Effector memory CD8-positive, alpha-beta T cell (primary cell): ENCODE measurements at regions not wholly inside any gene's neighbourhood (a gene's known extent, or its start where the extent isn't known, plus 50 kb on each side); places are given as distances from the start of the nearest gene placed in this dataset.
"Not testable (repeated sequence)": the region's sequence is repeated elsewhere in the genome, so short reads cannot be mapped to it uniquely, and the experiment has no call there.

Source experiments
- ATAC-seq: fragments of 150-1000 bp; cut with Tn5 transposase; replicated peaks from 2 replicates; pipeline ENCODE4 v1.10.0; 2021; ENCODE audit warnings: mild to moderate bottlenecking, moderate library complexity
- DNase-seq, 3 experiments: peaks; one replicate each; pipeline ENCODE4 v3.0.0; 2021
- H3K27ac Mint-ChIP-seq, 2 donors: one replicate each; pipeline ENCODE4 v1.8.0; 2022; ENCODE audit warnings: mild to moderate bottlenecking in 2 of 2, mixed read lengths in 2 of 2, moderate library complexity in 2 of 2
- H3K27me3 Mint-ChIP-seq, 2 donors: one replicate each; pipeline ENCODE4 v1.8.0; 2022; ENCODE audit warnings: mixed read lengths in 2 of 2
- H3K36me3 Mint-ChIP-seq: one replicate; pipeline ENCODE4 v1.8.0; 2022; ENCODE audit warnings: mild to moderate bottlenecking, moderate library complexity, mixed read lengths; ENCODE audit not compliant: insufficient read depth
- H3K4me1 Mint-ChIP-seq, 2 donors: one replicate each; pipeline ENCODE4 v1.8.0; 2022; ENCODE audit warnings: low read depth in 2 of 2, mixed read lengths in 2 of 2
- H3K4me3 Mint-ChIP-seq, 2 donors: one replicate each; pipeline ENCODE4 v1.8.0; 2022; ENCODE audit warnings: mild to moderate bottlenecking in 2 of 2, mixed read lengths in 2 of 2, moderate library complexity in 2 of 2
- H3K9me3 Mint-ChIP-seq, 2 donors: one replicate each; pipeline ENCODE4 v1.8.0; 2022; ENCODE audit warnings: mixed read lengths in 2 of 2

- DNase-seq, ATAC-seq, H3K4me1 Mint-ChIP-seq, H3K36me3 Mint-ChIP-seq, H3K9me3 Mint-ChIP-seq, H3K27me3 Mint-ChIP-seq: not testable (repeated sequence)
- Mint-ChIP-seq H3K4me3 (peak overlapping the region; percentile 61 to 76), H3K27ac (peak overlapping the region in 1 of 2 donors; percentile 71)
These were observed 5416.8 kb upstream of the TPTE start for GRCh38 chr21:5104562-5104928.

- peak; percentile 17 for ATAC-seq
- not testable (repeated sequence) for H3K9me3 Mint-ChIP-seq, H3K4me1 Mint-ChIP-seq, DNase-seq, H3K27me3 Mint-ChIP-seq, H3K4me3 Mint-ChIP-seq, H3K27ac Mint-ChIP-seq, H3K36me3 Mint-ChIP-seq
These were observed 5415.3 kb upstream of the TPTE start for GRCh38 chr21:5105939-5106708.

DNA sequence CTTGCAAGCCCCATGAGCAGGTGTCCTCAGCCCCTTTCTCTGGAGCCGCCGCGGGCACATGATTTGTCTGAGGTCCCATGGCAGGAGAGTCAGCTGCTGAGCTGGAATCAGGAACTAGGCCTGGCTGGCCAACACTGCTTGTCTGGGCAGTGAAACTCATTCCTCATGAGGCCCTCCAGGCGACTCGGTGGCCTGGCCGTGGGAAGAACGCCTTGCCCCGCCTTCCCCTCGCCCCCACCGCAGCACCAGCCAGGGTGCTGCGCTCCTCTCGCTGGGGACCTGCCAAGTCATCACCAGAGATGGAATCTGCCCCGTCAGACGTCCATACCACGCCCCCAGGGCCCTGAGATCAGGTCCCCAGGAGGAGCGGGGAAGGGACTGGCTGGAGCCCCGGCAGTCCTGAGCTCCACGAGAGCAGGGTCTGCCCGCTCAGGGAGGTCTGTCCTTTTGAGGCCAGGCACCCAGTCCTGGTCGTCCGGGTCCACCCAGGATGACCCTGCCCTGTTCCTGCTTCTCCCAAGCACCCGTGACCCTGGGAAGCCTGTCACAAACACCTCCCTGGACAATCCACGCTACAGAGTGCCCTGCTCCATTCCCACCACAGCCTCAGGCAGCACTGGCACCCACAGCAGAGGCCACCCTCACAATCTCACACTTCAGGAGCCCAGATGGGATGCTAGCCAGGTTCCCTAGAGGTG is 5414.5 kb upstream of the TPTE start:
- H3K27me3 Mint-ChIP-seq, DNase-seq, ATAC-seq, H3K4me1 Mint-ChIP-seq, H3K36me3 Mint-ChIP-seq, H3K9me3 Mint-ChIP-seq: not testable (repeated sequence)
- peak overlapping the region in 1 of 2 donors; percentile 50 for H3K4me3 Mint-ChIP-seq
- peak overlapping the region in 1 of 2 donors; percentile 77 for H3K27ac Mint-ChIP-seq

- not testable (repeated sequence) for DNase-seq, H3K36me3 Mint-ChIP-seq, H3K27ac Mint-ChIP-seq, H3K4me1 Mint-ChIP-seq, H3K4me3 Mint-ChIP-seq, H3K27me3 Mint-ChIP-seq, H3K9me3 Mint-ChIP-seq, ATAC-seq
These were observed 5413.7 kb upstream of the TPTE start for GRCh38 chr21:5107637-5108036.

GRCh38 chr21:5108048-5108775 is 5413.2 kb upstream of the TPTE start:
- H3K27ac Mint-ChIP-seq, H3K4me3 Mint-ChIP-seq, H3K36me3 Mint-ChIP-seq, DNase-seq, H3K27me3 Mint-ChIP-seq, H3K9me3 Mint-ChIP-seq, ATAC-seq, H3K4me1 Mint-ChIP-seq: not testable (repeated sequence)

DNA sequence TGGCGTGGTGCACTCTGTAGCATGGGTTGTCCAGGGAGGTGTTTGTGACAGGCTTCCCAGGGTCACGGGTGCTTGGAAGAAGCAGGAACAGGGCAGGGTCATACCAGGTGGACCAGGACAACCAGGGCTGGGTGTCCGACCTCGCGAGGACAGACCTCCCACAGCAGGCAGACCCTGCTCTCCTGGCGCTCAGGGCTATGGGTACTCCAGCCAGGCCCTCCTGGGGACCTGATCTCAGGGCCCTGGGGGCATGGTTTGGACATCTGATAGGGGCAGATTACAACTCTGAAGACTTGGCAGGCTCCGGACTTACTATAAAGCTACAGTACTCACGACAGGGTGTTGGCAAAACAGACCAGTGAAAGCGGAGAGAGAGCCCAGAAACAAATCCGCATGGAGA is 5410.2 kb upstream of the TPTE start:
- H3K36me3 Mint-ChIP-seq, H3K9me3 Mint-ChIP-seq, H3K27ac Mint-ChIP-seq, H3K27me3 Mint-ChIP-seq, H3K4me1 Mint-ChIP-seq, H3K4me3 Mint-ChIP-seq, ATAC-seq, DNase-seq: not testable (repeated sequence)

DNA sequence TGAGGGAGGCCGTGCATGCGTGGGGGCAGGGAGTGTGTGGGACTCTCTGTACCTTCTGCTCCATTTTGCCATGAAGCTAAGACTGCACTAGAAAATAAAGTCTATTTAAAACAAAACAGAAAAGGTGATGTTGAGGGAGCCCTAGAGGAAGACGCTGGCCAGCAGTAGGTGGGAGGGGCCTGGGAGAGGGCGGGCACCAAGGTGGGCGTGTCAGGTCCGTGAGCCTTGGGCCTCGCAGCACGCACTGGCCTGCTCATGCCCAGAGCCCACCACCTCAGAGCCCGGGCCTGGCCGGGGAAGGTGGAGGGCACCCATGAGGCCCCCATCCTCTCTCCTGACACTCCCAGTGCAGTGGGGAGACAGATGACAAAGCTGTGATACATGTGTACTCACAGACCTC is 5408.3 kb upstream of the TPTE start:
- not testable (repeated sequence) for H3K4me3 Mint-ChIP-seq, H3K9me3 Mint-ChIP-seq, H3K36me3 Mint-ChIP-seq, DNase-seq, ATAC-seq, H3K27me3 Mint-ChIP-seq, H3K27ac Mint-ChIP-seq, H3K4me1 Mint-ChIP-seq

DNA sequence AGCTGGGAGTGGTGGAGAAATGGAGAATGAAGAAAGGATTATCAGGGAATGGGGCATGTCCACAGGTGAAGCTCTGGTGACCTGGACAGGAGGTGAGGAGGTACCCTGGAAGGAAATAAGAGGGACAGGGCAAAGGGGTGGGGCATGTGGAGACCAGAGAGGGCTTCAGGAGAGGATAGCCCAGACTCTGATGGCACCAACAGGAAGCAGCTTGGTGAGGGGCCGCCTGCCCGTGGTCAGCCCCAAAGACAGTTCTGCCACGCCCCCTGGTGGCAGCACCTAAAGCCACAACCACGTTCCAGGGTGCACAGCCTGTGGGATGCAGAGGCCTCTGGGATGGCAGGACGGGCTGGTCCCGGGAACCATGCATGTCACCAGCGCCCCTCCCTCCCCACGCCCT is 5406.9 kb upstream of the TPTE start:
- DNase-seq, H3K4me1 Mint-ChIP-seq, H3K4me3 Mint-ChIP-seq, H3K27ac Mint-ChIP-seq, ATAC-seq, H3K27me3 Mint-ChIP-seq, H3K9me3 Mint-ChIP-seq, H3K36me3 Mint-ChIP-seq: not testable (repeated sequence)

DNA sequence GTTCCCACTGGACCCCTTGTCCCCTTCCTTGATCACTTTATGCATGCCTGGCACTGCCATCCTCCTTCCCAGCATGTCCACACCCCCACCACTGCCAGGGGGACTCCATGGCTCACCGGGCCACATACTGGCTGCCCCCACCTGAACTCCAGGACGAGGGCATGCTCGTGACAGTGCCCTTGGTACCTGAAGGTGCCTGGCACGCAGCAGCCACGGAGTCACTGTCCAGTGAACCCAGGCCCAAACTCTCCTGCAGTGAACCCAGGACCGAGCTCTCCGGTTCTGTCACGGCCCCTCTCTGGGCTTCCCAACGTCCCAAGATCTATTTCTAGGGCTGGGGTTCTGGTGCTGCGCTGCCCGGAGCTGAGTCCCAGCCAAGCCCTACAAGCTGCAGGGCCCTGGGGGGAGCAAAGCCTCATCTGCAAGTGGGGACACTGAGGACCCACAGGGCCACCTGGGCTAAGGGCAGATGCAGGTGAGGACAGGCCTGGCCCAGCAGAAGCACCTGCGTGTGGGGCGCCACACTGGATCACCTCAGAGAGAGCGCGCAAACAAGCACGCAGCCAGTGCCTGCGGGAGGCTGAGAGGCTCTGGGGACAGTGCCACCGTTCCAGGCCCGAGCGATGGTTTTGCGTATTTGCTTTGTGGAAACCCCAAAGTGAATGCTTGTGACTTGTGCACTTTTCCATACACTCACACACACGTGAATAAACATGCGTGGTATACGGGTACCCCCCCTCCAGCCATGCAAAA is 5406.3 kb upstream of the TPTE start:
- not testable (repeated sequence) for H3K4me3 Mint-ChIP-seq, DNase-seq, H3K27me3 Mint-ChIP-seq, H3K36me3 Mint-ChIP-seq, H3K9me3 Mint-ChIP-seq, H3K4me1 Mint-ChIP-seq, H3K27ac Mint-ChIP-seq, ATAC-seq

- not testable (repeated sequence) for H3K4me1 Mint-ChIP-seq, H3K36me3 Mint-ChIP-seq, H3K9me3 Mint-ChIP-seq, H3K4me3 Mint-ChIP-seq, ATAC-seq, H3K27ac Mint-ChIP-seq, DNase-seq, H3K27me3 Mint-ChIP-seq
These were observed 5405.6 kb upstream of the TPTE start for GRCh38 chr21:5115646-5116343.

DNA sequence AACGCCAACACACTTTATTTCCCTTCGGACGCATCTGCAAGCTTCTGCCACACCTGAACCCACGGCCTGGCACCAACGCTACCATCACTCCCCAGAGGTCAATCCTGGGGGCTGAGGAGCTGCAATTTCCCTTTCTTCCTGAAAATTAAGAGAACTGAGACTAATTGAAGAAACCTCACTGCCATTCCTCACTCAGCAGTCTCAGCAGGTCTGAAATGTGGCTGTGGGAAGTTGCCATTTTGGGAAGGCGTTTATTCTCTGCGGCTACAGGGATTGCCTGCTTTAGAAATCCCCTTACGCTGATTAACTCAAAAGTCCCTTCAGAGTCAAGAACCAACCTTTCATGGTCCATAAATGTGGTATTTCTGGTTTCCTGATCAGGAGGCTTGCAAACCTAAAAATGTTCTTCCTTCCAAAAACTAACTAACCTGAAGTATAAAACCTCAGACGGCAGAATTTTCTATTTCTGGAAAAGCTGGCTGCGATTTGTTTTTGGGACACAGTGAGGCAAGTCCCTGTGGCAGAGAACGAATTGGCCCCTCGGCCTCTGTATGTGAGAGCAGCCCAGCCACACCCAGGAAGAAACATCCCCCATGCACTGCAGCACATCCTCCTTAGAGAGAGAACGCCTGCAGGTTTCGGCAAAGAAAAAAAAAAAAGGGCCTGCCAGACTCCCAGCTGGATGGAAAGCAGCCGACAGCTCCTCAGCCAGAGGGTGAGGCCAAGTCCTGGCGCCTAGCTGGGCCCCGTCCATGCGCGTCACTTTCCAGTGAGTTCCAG is 5404.8 kb upstream of the TPTE start:
- H3K36me3 Mint-ChIP-seq, H3K27ac Mint-ChIP-seq, H3K27me3 Mint-ChIP-seq, H3K9me3 Mint-ChIP-seq, H3K4me3 Mint-ChIP-seq, H3K4me1 Mint-ChIP-seq, DNase-seq: not testable (repeated sequence)
- peak; percentile 23 for ATAC-seq

DNA sequence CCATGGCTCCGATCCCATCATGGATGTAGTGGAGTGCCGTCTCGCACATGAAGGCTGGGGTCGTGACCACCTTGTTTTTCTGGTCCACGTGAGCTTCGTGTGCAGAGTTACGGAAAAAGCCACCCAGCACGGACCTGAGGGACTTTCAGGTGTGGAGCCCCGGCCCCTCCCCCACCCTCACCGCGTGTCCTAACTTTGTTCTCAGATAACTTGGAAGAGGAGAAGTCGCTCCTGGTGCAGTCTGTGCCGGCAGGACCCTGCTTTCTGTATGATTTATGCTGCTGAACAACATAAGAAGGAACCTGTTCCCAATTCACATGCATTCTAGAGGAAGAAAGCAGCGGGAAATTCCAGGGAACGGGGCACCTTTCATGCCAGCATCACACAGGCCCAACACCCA is 5404.2 kb upstream of the TPTE start:
- DNase-seq, H3K4me1 Mint-ChIP-seq, H3K36me3 Mint-ChIP-seq, H3K27ac Mint-ChIP-seq, H3K9me3 Mint-ChIP-seq, H3K27me3 Mint-ChIP-seq, ATAC-seq: not testable (repeated sequence)
- H3K4me3 Mint-ChIP-seq: peak overlapping the region in 1 of 2 donors; percentile 31
